H9 (cell line): ENCODE measurements at regions not wholly inside any gene's neighbourhood (a gene's known extent, or its start where the extent isn't known, plus 50 kb on each side); places are given as distances from the start of the nearest gene placed in this dataset.

ENCODE experiments used
- DNase-seq: peaks from one replicate; pipeline ENCODE4 v3.0.0-alpha.2; 2017
- H2AFZ ChIP-seq: one replicate; pipeline ENCODE4 v1.6.1; 2013; ENCODE audit warnings: mild to moderate bottlenecking, low read length, control low read depth, moderate library complexity
- H2AK5ac ChIP-seq: 2 replicates; pipeline ENCODE4 v1.6.1; 2013; ENCODE audit warnings: low read length, control low read depth, mixed read lengths; ENCODE audit not compliant: insufficient read length
- H2BK120ac ChIP-seq: one replicate; pipeline ENCODE4 v1.6.1; 2013; ENCODE audit warnings: low read depth, mild to moderate bottlenecking, low read length, control low read depth, inconsistent platforms; ENCODE audit not compliant: poor library complexity, severe bottlenecking
- H2BK12ac ChIP-seq: 2 replicates; pipeline ENCODE4 v1.6.1; 2013; ENCODE audit warnings: low read length, control low read depth, mixed read lengths, low read depth; ENCODE audit not compliant: insufficient read length
- H2BK15ac ChIP-seq: 2 replicates; pipeline ENCODE4 v1.6.1; 2013; ENCODE audit warnings: low read depth, low read length, control low read depth
- H2BK20ac ChIP-seq: one replicate; pipeline ENCODE4 v1.6.1; 2013; ENCODE audit warnings: low read depth, mild to moderate bottlenecking, low read length, control low read depth, inconsistent platforms; ENCODE audit not compliant: poor library complexity, severe bottlenecking
- H2BK5ac ChIP-seq: 2 replicates; pipeline ENCODE4 v1.6.1; 2013; ENCODE audit warnings: low read length, control low read depth, mixed read lengths; ENCODE audit not compliant: insufficient read length
- H3K14ac ChIP-seq: 2 replicates; pipeline ENCODE4 v1.6.1; 2013; ENCODE audit warnings: low read length, control low read depth; ENCODE audit not compliant: insufficient read depth
- H3K18ac ChIP-seq: 2 replicates; pipeline ENCODE4 v1.6.1; 2013; ENCODE audit warnings: low read depth, mild to moderate bottlenecking, mixed read lengths, low read length, control low read depth; ENCODE audit not compliant: insufficient read length
- H3K23ac ChIP-seq: 2 replicates; pipeline ENCODE4 v1.6.1; 2013; ENCODE audit warnings: low read length, control low read depth, mixed read lengths, low read depth; ENCODE audit not compliant: insufficient read length
- H3K23me2 ChIP-seq: 2 replicates; pipeline ENCODE4 v1.6.1; 2013; ENCODE audit warnings: low read depth, mild to moderate bottlenecking, mixed read lengths, low read length, control low read depth; ENCODE audit not compliant: insufficient read length, poor library complexity, severe bottlenecking
- H3K27ac ChIP-seq: 2 replicates; pipeline ENCODE4 v1.5.1; 2013; ENCODE audit warnings: low read length, control low read depth, mixed read lengths, low read depth; ENCODE audit not compliant: insufficient read length
- H3K27me3 ChIP-seq: 2 replicates; pipeline ENCODE4 v1.6.1; 2013; ENCODE audit warnings: low read length, control low read depth, inconsistent platforms; ENCODE audit not compliant: insufficient read depth
- H3K4ac ChIP-seq: 2 replicates; pipeline ENCODE4 v1.6.1; 2013; ENCODE audit warnings: low read depth, mild to moderate bottlenecking, control low read depth, inconsistent platforms, low read length, moderate library complexity
- H3K4me1 ChIP-seq: 2 replicates; pipeline ENCODE4 v1.6.1; 2013; ENCODE audit warnings: low read length, control low read depth, inconsistent platforms; ENCODE audit not compliant: insufficient read depth
- H3K4me2 ChIP-seq: 2 replicates; pipeline ENCODE4 v1.6.1; 2013; ENCODE audit warnings: low read length, control low read depth, mixed read lengths; ENCODE audit not compliant: insufficient read length, insufficient read depth
- H3K56ac ChIP-seq: 2 replicates; pipeline ENCODE4 v1.6.1; 2013; ENCODE audit warnings: low read depth, mild to moderate bottlenecking, mixed read lengths, low read length, control low read depth; ENCODE audit not compliant: insufficient read length
- H3K79me1 ChIP-seq: 2 replicates; pipeline ENCODE4 v1.6.1; 2013; ENCODE audit warnings: low read depth, mild to moderate bottlenecking, moderate library complexity, low read length, control low read depth, inconsistent platforms; ENCODE audit not compliant: insufficient read depth, poor library complexity, severe bottlenecking
- H3K79me2 ChIP-seq: 2 replicates; pipeline ENCODE4 v1.6.1; 2013; ENCODE audit warnings: low read length, control low read depth, inconsistent platforms; ENCODE audit not compliant: insufficient read depth
- H3K9ac ChIP-seq: 2 replicates; pipeline ENCODE4 v1.6.1; 2013; ENCODE audit warnings: low read length, control low read depth, mixed read lengths; ENCODE audit not compliant: insufficient read length; ENCODE audit errors: extremely low read depth
- H3K9me3 ChIP-seq: one replicate; pipeline ENCODE4 v1.6.1; 2013; ENCODE audit warnings: low read depth, low read length, inconsistent platforms; ENCODE audit not compliant: control insufficient read depth
- H3T11ph ChIP-seq: one replicate; pipeline ENCODE4 v1.6.1; 2013; ENCODE audit warnings: mild to moderate bottlenecking, low read length, control low read depth, inconsistent platforms
- H4K20me1 ChIP-seq: one replicate; pipeline ENCODE4 v1.6.1; 2013; ENCODE audit not compliant: control insufficient read depth, insufficient read length, insufficient read depth
- H4K5ac ChIP-seq: 2 replicates; pipeline ENCODE4 v1.6.1; 2013; ENCODE audit warnings: low read depth, mild to moderate bottlenecking, mixed read lengths, low read length, control low read depth; ENCODE audit not compliant: insufficient read length
- H4K8ac ChIP-seq: replicated peaks from 2 replicates; pipeline ENCODE4 v1.6.1; 2013; ENCODE audit warnings: low read length, control low read depth, mixed read lengths, low read depth; ENCODE audit not compliant: insufficient read length
- H4K91ac ChIP-seq: 2 replicates; pipeline ENCODE4 v1.6.1; 2013; ENCODE audit warnings: low read depth, mild to moderate bottlenecking, moderate library complexity, mixed read lengths, low read length, control low read depth; ENCODE audit not compliant: insufficient read length
- H3K27ac Mint-ChIP-seq, 3 experiments: 2 replicates in 2 of 3; 3 replicates in 1 of 3; pipeline ENCODE4 v1.8.0; 2020 to 2021; ENCODE audit warnings: mixed read lengths in 3 of 3, mild to moderate bottlenecking in 1 of 3, moderate library complexity in 1 of 3
- H3K27me3 Mint-ChIP-seq: 2 replicates; pipeline ENCODE4 v1.8.0; 2021; ENCODE audit warnings: low read depth, mild to moderate bottlenecking, moderate library complexity, mixed read lengths
- H3K36me3 Mint-ChIP-seq, 3 experiments: 2 replicates in 2 of 3; 3 replicates in 1 of 3; pipeline ENCODE4 v1.8.0; 2020 to 2021; ENCODE audit warnings: low read depth in 3 of 3, mixed read lengths in 3 of 3; ENCODE audit not compliant: insufficient read depth in 1 of 3
- H3K4me1 Mint-ChIP-seq, 2 experiments: 2 replicates each; pipeline ENCODE4 v1.8.0; 2020; ENCODE audit warnings: mixed read lengths in 2 of 2
- H3K4me3 Mint-ChIP-seq, 2 experiments: 2 replicates in 1 of 2; 3 replicates in 1 of 2; pipeline ENCODE4 v1.8.0; 2020 to 2021; ENCODE audit warnings: mild to moderate bottlenecking in 2 of 2, mixed read lengths in 2 of 2, moderate library complexity in 1 of 2
- H3K9me3 Mint-ChIP-seq, 2 experiments: 2 replicates in 1 of 2; 3 replicates in 1 of 2; pipeline ENCODE4 v1.8.0; 2020; ENCODE audit warnings: mild to moderate bottlenecking in 2 of 2, mixed read lengths in 2 of 2, moderate library complexity in 1 of 2
- WGBS: extraction: QIAGEN DNeasy Blood & Tissue Kit; methylation state at CpG from one replicate; pipeline ENCODE4 v1.1.7; 2013; ENCODE audit warnings: missing lambda C conversion rate, low lambda C conversion rate, mixed read lengths; ENCODE audit not compliant: insufficient read length; ENCODE audit errors: extremely low coverage; 5-methylcytosine and 5-hydroxymethylcytosine counted together
- TF ChIP-seq, protein P1 (sequence below): fragments of 200-600 bp; sonication (generic); conservative IDR thresholded peaks from 3 replicates; pipeline ENCODE4 v1.8.0; 2021; ENCODE audit warnings: antibody characterized with exemption, mild to moderate bottlenecking

DNA sequence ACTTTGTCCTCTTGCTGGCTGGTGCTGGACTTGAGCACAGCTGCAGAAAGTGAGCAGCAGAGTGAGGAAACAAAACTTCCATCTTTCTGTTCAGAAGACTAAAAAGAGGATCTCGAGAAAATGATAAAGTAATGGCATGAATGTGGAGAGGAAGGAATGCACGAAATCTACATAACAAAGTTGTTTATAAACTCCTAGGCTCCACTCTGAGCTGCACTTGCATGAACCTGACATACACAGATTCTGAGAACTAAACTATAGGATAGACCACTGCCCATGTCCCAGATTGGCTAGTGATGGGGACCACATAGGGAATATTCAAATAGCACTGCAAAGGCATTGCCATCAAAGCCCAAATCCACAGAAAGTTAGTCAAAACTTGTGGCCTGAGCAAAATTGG lies 121.1 kb upstream of the MON1B start:
- no peak overlapping the region for H3K4me2 ChIP-seq
- Mint-ChIP-seq H3K27ac (peak overlapping the region; percentile 3 to 73 (median 31); a peak in 4 of 7 replicates), H3K27me3 (no peaks in the 10 kb centered on the region)

More for the DNA sequence above, 121.1 kb upstream of the MON1B start:
- no peak overlapping the region for H3K4me3 Mint-ChIP-seq
- Histone ChIP-seq H3K27me3 (no peaks in the 10 kb centered on the region), H2AFZ (no peak overlapping the region), H3K79me2 (no peaks in the 10 kb centered on the region), H4K20me1 (no peaks in the 10 kb centered on the region), H3K56ac (no peak overlapping the region), H3K14ac (peak overlapping the region; percentile 31; the same call in 1 of the 2 replicates), H3K23ac (no peak overlapping the region), H3K79me1 (no peaks in the 10 kb centered on the region), H4K5ac (no peak overlapping the region), H2AK5ac (no peak overlapping the region), H3K4ac (no peak overlapping the region), H3K9ac (no peak overlapping the region), H4K8ac (no peak overlapping the region), H3K9me3 (no peaks in the 10 kb centered on the region), H2BK120ac (no peak overlapping the region), H2BK20ac (no peak overlapping the region), H3K27ac (no peak overlapping the region), H2BK15ac (no peak overlapping the region), H2BK12ac (peak overlapping the region; percentile 55), H3K4me1 (peaks cover 4% of the 10 kb centered on the region; the same call in 1 of the 2 replicates), H3K18ac (no peak overlapping the region), H2BK5ac (no peak overlapping the region), H3K23me2 (no peaks in the 10 kb centered on the region), H4K91ac (no peak overlapping the region), H3T11ph (no peak overlapping the region)
- H3K4me1 Mint-ChIP-seq = peaks cover 13 to 17% of the 10 kb centered on the region in 2 experiments
- WGBS = no CpG with 5 or more reads among the region's 2 CpGs
- H3K9me3 Mint-ChIP-seq = peaks cover 0 to 2% of the 10 kb centered on the region in 2 experiments; a peak in 1 of 5 replicates
- TF ChIP-seq, protein P1, sequence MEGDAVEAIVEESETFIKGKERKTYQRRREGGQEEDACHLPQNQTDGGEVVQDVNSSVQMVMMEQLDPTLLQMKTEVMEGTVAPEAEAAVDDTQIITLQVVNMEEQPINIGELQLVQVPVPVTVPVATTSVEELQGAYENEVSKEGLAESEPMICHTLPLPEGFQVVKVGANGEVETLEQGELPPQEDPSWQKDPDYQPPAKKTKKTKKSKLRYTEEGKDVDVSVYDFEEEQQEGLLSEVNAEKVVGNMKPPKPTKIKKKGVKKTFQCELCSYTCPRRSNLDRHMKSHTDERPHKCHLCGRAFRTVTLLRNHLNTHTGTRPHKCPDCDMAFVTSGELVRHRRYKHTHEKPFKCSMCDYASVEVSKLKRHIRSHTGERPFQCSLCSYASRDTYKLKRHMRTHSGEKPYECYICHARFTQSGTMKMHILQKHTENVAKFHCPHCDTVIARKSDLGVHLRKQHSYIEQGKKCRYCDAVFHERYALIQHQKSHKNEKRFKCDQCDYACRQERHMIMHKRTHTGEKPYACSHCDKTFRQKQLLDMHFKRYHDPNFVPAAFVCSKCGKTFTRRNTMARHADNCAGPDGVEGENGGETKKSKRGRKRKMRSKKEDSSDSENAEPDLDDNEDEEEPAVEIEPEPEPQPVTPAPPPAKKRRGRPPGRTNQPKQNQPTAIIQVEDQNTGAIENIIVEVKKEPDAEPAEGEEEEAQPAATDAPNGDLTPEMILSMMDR = no peak
- DNase-seq = no peak
- no peaks in the 10 kb centered on the region; a peak in 1 of 7 replicates for H3K36me3 Mint-ChIP-seq
